NB4 (cell line): ENCODE measurements at regions not wholly inside any gene's neighbourhood (a gene's known extent, or its start where the extent isn't known, plus 50 kb on each side); places are given as distances from the start of the nearest gene placed in this dataset.

ENCODE experiments used
- CTCF ChIP-seq: IDR thresholded peaks from one replicate; pipeline ENCODE4 v1.5.1; 2012; ENCODE audit warnings: low read depth, low read length
- MAX ChIP-seq: IDR thresholded peaks from 2 replicates; pipeline ENCODE4 v1.6.1; 2011; ENCODE audit warnings: low read depth, low read length
- POLR2A ChIP-seq: IDR thresholded peaks from 2 replicates; pipeline ENCODE4 v1.6.1; 2011; ENCODE audit warnings: mild to moderate bottlenecking; ENCODE audit not compliant: insufficient read length; ENCODE audit errors: extremely low read depth

- TF ChIP-seq CTCF (no peak), POLR2A (no peak), MAX (no peak)
Measured at GRCh38 chr14:50012644-50013043, 103.7 kb downstream of the VCPKMT start.
